HUES64 (cell line): ENCODE measurements at regions not wholly inside any gene's neighbourhood (a gene's known extent, or its start where the extent isn't known, plus 50 kb on each side); places are given as distances from the start of the nearest gene placed in this dataset.
"Not testable (repeated sequence)": the region's sequence is repeated elsewhere in the genome, so short reads cannot be mapped to it uniquely, and the experiment has no call there.

Source experiments
- H3K27ac ChIP-seq: 2 replicates; pipeline ENCODE4 v1.7.0; 2013; ENCODE audit warnings: low read depth, low read length, inconsistent platforms
- H3K27me3 ChIP-seq: 2 replicates; pipeline ENCODE4 v1.6.1; 2013; ENCODE audit warnings: mild to moderate bottlenecking, low read length; ENCODE audit not compliant: insufficient read depth
- H3K36me3 ChIP-seq: 2 replicates; pipeline ENCODE4 v1.6.1; 2013; ENCODE audit warnings: mild to moderate bottlenecking, low read length; ENCODE audit not compliant: insufficient read depth
- H3K4me1 ChIP-seq: 2 replicates; pipeline ENCODE4 v1.6.1; 2013; ENCODE audit warnings: mild to moderate bottlenecking, low read length, moderate library complexity; ENCODE audit not compliant: insufficient read depth
- H3K4me3 ChIP-seq: 2 replicates; pipeline ENCODE4 v1.5.1; 2013; ENCODE audit warnings: mild to moderate bottlenecking, low read length, moderate library complexity
- H3K9ac ChIP-seq: 2 replicates; pipeline ENCODE4 v1.6.1; 2013; ENCODE audit warnings: mild to moderate bottlenecking, low read depth, low read length
- H3K9me3 ChIP-seq: 2 replicates; pipeline ENCODE4 v1.6.1; 2013; ENCODE audit warnings: low read depth, low read length; ENCODE audit not compliant: insufficient read depth
- WGBS: fragments of 150-250, 120-280 bp; methylation state at CpG from one replicate; pipeline ENCODE4 v1.1.7; 2013; ENCODE audit warnings: missing lambda C conversion rate; 5-methylcytosine and 5-hydroxymethylcytosine counted together

DNA sequence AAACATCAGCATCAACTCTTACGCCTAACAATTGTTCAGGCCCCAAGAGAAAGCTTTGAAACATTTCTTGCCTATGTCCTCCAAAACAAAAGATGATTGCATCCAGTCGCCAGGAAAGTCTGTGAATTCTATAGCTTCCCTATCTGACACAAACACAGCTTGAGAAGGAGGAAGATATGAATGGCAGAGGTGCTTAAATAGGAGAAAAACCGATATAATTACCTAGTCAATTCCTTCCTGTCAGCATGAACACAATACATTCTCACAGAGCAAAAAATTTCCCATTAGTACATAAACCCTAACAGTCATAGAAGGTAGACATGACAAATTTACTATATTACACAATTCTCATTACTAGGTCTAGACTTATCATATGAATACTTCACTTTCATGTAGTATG lies 326.5 kb downstream of the CGGBP1 start:
- Histone ChIP-seq H3K4me3 (no peak overlapping the region), H3K27me3 (no peaks in the 10 kb centered on the region), H3K27ac (no peak overlapping the region), H3K9me3 (peaks cover 41% of the 10 kb centered on the region), H3K36me3 (no peaks in the 10 kb centered on the region), H3K9ac (no peak overlapping the region), H3K4me1 (peaks cover 10% of the 10 kb centered on the region; the same call in 1 of the 2 replicates)
- 85% methylated on average over 2 of the region's 3 CpGs for WGBS

DNA sequence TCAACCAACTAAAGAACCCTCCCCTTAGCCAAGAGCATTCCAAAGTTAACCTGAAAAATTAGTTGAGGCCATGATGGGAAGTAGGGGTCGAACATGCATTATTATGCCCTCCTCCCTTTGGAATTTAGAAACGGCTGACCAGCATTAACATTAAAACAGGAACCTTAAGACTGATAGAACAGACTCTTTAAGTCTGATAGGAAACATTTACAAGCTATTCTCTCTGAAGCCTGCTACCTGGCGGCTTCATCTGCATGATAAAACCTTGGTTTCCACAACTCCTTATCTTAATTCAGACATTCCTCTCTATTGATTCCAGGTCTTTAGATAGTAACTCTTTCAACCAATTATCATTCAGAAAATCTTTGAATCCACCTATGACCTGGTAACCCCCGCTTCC lies 331.0 kb downstream of the CGGBP1 start:
- Histone ChIP-seq H3K4me1 (peaks cover 12% of the 10 kb centered on the region; the same call in 1 of the 2 replicates), H3K27ac (peak overlapping the region; percentile 99; the same call in 1 of the 2 replicates), H3K36me3 (no peaks in the 10 kb centered on the region; the same call in 1 of the 2 replicates), H3K4me3 (no peak overlapping the region), H3K27me3 (no peaks in the 10 kb centered on the region), H3K9me3 (peaks cover 56% of the 10 kb centered on the region), H3K9ac (no peak overlapping the region)
- 52% methylated on average over 4 of the region's 4 CpGs for WGBS

DNA sequence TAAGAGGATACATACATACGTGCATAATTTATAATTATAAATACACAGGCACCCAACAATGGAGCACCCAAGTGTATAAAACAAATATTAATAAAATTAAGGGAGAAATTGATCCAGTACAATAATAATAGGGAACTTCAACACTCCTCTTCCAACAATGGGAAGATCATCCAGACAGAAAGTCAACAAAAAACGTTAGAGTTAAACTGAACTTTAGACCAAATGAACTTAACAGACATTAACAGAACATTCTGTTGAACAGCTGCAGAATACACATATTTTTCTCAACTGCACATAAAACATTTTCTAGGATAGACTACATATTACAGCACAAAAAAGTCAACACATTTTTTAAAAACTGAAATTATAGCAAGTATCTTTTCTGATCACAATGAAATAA lies 339.7 kb downstream of the CGGBP1 start:
- H3K4me3 ChIP-seq = no peak overlapping the region

DNA sequence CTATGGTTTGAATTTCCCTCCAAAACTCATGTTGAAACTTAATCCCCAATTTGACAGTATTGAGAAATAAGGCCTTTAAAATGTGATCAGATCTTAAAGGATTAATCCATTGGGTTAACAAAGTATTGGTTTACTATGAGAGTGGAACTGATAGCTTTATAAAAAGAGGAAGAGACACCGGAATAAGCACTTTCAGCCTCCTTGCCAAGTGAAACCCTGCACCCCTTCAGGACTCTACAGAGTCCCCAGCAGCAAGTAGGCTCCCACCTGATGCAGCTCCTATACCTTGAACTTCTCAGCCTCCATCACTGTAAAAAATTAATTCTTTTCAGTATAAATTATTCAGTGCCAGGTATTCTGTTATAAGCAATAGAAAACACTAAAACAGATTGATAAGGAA lies 348.3 kb downstream of the CGGBP1 start:
- Histone ChIP-seq H3K27me3 (no peaks in the 10 kb centered on the region), H3K9ac (no peak overlapping the region)
- WGBS = 92% methylated on average over 1 of the region's 1 CpG

More for the DNA sequence above, 339.7 kb downstream of the CGGBP1 start:
- no peaks in the 10 kb centered on the region for H3K36me3 ChIP-seq
- 88% methylated on average over 1 of the region's 2 CpGs for WGBS
- no peaks in the 10 kb centered on the region for H3K9me3 ChIP-seq
- no peak overlapping the region for H3K9ac ChIP-seq
- no peaks in the 10 kb centered on the region for H3K27me3 ChIP-seq
- H3K27ac ChIP-seq = no peak overlapping the region
- no peaks in the 10 kb centered on the region for H3K4me1 ChIP-seq

GRCh38 chr3:87710028-87710427 lies 348.8 kb downstream of the CGGBP1 start:
- no peaks in the 10 kb centered on the region for H3K27me3 ChIP-seq
- H3K27ac ChIP-seq = no peak overlapping the region
- no peaks in the 10 kb centered on the region for H3K4me1 ChIP-seq
- H3K9me3 ChIP-seq = 0 out of 2 replicates have a peak, but pooled peaks cover 5% of the 10 kb centered on the region
- H3K4me3 ChIP-seq = no peak overlapping the region
- H3K9ac ChIP-seq = no peak overlapping the region
- H3K36me3 ChIP-seq = no peaks in the 10 kb centered on the region

More for the DNA sequence above, 348.3 kb downstream of the CGGBP1 start:
- H3K27ac ChIP-seq = no peak overlapping the region
- H3K36me3 ChIP-seq = no peaks in the 10 kb centered on the region
- 0 out of 2 replicates have a peak, but pooled peaks cover 5% of the 10 kb centered on the region for H3K9me3 ChIP-seq
- no peaks in the 10 kb centered on the region for H3K4me1 ChIP-seq
- no peak overlapping the region for H3K4me3 ChIP-seq

DNA sequence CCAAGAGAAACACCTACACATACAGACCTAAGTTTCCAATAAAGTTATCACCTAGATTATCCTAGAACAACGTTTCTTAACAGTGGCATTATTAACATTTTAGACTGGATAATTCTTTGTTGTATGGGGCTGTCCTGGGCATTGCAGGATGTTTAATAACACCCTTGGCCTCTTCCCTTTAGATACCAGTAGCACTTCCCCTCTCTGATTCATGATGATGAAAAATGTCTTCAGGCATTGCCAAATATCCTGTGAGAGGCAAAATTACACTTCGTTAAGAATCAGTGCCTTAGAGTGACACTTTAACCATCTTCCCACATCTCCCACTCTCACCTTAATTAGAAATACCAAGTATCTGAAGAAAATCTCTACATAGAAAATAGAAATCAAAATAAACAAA lies 352.6 kb downstream of the CGGBP1 start:
- 94% methylated on average over 2 of the region's 2 CpGs for WGBS
- no peak overlapping the region for H3K4me3 ChIP-seq
- no peak overlapping the region for H3K27ac ChIP-seq
- H3K27me3 ChIP-seq = no peaks in the 10 kb centered on the region
- H3K9me3 ChIP-seq = 0 out of 2 replicates have a peak, but pooled peaks cover 5% of the 10 kb centered on the region
- H3K4me1 ChIP-seq = no peaks in the 10 kb centered on the region
- H3K9ac ChIP-seq = no peak overlapping the region
- no peaks in the 10 kb centered on the region for H3K36me3 ChIP-seq

DNA sequence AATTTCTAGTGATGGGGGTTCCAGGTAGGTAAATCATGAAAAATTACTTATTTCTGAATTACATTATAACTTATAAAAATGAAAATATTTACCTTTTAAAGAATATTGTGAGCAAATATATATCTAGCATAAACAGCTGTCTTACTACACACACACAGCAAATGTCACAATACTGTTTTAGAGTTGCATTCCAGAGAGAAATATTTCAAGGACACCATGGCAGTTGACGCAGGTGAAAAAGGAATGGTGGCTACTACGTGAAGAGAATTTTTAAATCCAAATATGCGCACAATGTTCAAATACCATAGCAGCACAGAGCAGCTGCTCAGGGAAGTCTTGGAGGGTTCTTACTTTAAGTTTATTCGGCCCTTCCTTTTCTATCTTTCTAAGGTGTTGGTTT lies 356.2 kb downstream of the CGGBP1 start:
- Histone ChIP-seq H3K9ac (no peak overlapping the region), H3K4me3 (no peak overlapping the region)
- 100% methylated on average over 3 of the region's 4 CpGs for WGBS

GRCh38 chr3:87696124-87697013 lies 362.4 kb downstream of the CGGBP1 start:
- Histone ChIP-seq H3K9ac (no peak overlapping the region), H3K36me3 (no peaks in the 10 kb centered on the region), H3K4me3 (no peak overlapping the region), H3K27me3 (no peaks in the 10 kb centered on the region), H3K4me1 (no peaks in the 10 kb centered on the region), H3K27ac (no peak overlapping the region), H3K9me3 (no peaks in the 10 kb centered on the region)
- WGBS = 89% methylated on average over 5 of the region's 6 CpGs

More for the DNA sequence above, 356.2 kb downstream of the CGGBP1 start:
- no peaks in the 10 kb centered on the region for H3K27me3 ChIP-seq
- no peaks in the 10 kb centered on the region for H3K4me1 ChIP-seq
- H3K27ac ChIP-seq = no peak overlapping the region
- H3K36me3 ChIP-seq = no peaks in the 10 kb centered on the region
- 0 out of 2 replicates have a peak, but pooled peaks cover 4% of the 10 kb centered on the region for H3K9me3 ChIP-seq

DNA sequence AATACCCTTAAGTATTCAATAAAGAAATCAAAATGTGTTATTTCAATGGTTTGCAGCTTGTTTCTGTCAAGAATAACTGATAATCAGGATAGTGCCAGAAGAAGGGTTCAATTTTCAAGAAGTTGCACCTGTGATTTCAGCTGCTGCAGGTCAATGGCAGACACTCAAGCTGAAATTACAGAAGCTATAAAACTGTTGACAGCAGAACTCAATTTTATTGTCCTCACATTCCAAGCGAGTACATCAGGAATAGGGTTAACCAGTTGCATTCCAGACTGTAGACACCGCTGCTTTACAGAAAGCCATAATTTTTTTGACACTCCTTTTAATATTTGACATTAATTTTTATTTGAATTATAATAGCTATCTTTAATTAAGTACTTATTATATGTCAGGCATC lies 364.1 kb downstream of the CGGBP1 start:
- no peak overlapping the region for H3K4me3 ChIP-seq
- no peaks in the 10 kb centered on the region for H3K4me1 ChIP-seq
- H3K27ac ChIP-seq = no peak overlapping the region
- no peak overlapping the region for H3K9ac ChIP-seq
- H3K9me3 ChIP-seq = no peaks in the 10 kb centered on the region
- H3K36me3 ChIP-seq = no peaks in the 10 kb centered on the region
- WGBS = 93% methylated on average over 2 of the region's 2 CpGs
- H3K27me3 ChIP-seq = no peaks in the 10 kb centered on the region

DNA sequence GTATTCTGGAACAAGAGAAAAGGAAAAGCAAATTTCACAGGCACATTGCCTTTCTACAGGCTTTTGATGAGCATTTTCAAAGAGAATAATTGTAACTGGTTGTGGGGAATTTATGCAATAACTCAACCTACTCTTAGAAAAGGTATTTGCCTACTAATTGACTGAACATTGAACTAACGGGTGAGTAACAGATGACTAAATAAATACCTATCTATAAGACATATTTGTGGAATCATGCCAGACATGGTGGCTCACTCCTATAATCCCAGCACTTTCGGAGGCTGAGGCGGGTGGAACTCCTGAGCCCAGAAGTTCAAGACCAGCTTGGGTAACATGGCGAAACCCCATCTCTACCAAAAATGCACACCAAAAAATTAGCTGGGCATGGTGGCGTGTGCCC lies 367.7 kb downstream of the CGGBP1 start:
- 99% methylated on average over 5 of the region's 5 CpGs for WGBS
- Histone ChIP-seq H3K9ac (no peak overlapping the region), H3K9me3 (no peaks in the 10 kb centered on the region), H3K27ac (no peak overlapping the region), H3K4me3 (no peak overlapping the region), H3K27me3 (no peaks in the 10 kb centered on the region), H3K36me3 (no peaks in the 10 kb centered on the region), H3K4me1 (no peaks in the 10 kb centered on the region)

DNA sequence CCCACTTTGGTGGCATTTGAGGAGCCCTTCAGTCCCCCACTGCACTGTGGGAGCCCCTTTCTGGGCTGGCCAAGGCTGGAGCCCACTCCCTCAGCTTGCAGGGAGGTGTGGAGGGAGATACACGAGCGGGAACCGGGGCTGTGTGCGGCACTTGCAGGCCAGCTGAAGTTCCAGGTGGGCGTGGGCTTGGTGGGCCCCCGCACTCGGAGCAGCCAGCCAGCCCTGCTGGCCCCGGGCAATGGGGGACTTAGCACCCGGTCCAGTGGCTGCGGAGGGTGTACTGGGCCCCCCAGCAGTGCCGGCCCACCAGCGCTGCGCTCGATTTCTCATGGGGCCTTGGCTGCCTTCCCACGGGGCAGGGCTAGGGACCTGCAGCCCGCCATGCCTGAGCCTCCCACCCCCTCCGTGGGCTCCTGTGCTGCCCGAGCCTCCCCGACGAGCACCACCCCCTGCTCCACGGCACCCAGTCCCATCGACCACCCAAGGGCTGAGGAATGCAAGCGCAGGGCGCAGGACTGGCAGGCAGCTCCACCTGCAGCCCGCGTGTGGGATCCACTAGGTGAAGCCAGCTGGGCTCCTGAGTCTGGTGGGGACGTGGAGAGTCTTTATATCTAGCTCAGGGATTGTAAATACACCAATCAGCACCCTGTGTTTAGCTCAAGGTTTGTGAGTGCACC lies 379.7 kb downstream of the CGGBP1 start:
- not testable (repeated sequence) for H3K4me3 ChIP-seq, H3K4me1 ChIP-seq, H3K9me3 ChIP-seq, H3K27ac ChIP-seq, H3K9ac ChIP-seq, H3K36me3 ChIP-seq, H3K27me3 ChIP-seq
- 97% methylated on average over 27 of the region's 27 CpGs for WGBS
